NAMALWA (cell line): ENCODE measurements at regions not wholly inside any gene's neighbourhood (a gene's known extent, or its start where the extent isn't known, plus 50 kb on each side); places are given as distances from the start of the nearest gene placed in this dataset.
"Not testable (repeated sequence)": the region's sequence is repeated elsewhere in the genome, so short reads cannot be mapped to it uniquely, and the experiment has no call there.

Source experiments
- DNase-seq: peaks from one replicate; pipeline ENCODE4 v3.0.0-alpha.2; 2015; ENCODE audit warnings: low spot score

- DNase-seq, result not testable (repeated sequence)
Measured at GRCh38 chr7:29701540-29701939, 104.8 kb upstream of the WIPF3 start.

- DNase-seq, result not testable (repeated sequence)
Measured at GRCh38 chr7:29703830-29704229, 102.5 kb upstream of the WIPF3 start.

- DNase-seq, result not testable (repeated sequence)
Measured at GRCh38 chr7:29709002-29709401, 97.3 kb upstream of the WIPF3 start.

- DNase-seq, result not testable (repeated sequence)
Measured at GRCh38 chr7:29723127-29723526, 83.2 kb upstream of the WIPF3 start.

DNA sequence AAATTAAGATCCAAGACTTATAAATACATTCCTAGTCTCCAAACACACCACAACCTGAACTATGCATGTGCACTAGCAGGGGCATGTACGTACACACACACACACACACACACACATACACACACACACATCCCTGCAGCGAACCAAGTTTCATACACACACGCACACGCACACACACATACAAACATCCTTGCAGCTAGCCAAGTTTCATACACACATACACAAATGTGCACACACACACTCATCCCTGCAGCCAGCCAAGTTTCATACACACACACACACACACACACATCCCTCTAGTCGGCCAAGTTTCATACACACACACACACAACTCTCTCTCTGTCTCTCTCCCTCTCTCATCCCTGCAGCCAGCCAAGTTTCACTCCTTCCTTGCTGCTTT lies 82.7 kb upstream of the WIPF3 start:
- no peak for DNase-seq

DNA sequence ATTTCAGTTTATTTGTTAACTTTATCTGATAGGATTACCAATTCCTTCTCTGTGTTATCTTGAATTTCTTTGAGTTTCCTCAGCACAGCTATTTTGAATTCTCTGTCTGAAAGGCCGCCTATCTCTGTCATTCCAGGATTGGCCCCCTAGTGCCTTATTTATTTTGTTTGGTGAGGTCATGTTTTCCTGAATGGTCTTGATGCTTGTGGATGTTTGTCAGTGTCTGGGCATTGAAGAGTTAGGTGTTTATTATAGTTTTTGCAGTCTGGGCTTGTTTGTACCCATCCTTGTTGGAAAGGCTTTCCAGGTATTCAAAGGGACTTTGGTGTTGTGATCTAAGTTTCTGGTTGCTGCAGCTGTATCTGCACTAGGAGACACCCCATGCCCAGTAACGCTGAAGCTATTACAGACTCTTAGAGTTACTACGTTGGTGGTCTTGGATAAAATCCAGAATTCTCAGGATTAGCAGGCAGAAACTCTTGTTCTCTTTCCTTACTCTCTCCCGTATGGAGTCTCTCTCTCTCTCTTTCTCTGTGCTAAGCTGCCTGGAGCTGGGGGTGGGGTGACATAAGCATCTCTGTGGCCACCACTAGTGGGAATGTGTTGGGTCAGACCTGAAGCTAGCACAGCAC lies 76.7 kb upstream of the WIPF3 start:
- DNase-seq, result not testable (repeated sequence)

GRCh38 chr7:29734246-29734731 lies 72.0 kb upstream of the WIPF3 start:
- no peak for DNase-seq

DNA sequence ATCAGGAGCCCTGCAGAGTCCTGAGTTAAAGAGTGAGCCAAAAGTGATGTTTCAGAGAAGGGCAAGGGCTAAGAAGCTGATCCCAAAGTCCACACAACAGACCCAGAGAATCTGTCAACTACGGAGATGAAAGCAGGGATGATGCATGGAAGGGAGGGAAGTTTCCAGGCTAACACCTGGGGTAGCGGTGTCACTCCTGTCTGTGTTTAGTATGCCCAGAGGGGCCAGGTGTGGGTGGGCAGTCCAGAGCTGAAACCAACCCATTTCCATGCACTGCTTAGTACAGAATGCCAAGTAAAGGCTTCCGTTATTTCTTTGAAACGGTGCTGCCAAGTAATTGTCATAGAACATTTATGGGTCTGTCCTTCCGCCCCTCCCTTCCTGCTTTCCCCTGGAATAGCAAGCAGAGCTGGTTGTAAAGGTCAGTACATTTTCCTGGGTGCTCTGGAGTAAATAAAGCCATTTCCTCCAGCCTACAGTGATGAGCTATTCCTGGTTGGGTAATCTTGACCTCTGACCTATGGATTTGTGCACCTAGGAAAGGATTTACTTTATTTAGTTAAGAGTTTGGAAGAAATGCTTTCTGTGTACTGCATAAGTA lies 58.6 kb upstream of the WIPF3 start:
- not testable (repeated sequence) for DNase-seq

DNA sequence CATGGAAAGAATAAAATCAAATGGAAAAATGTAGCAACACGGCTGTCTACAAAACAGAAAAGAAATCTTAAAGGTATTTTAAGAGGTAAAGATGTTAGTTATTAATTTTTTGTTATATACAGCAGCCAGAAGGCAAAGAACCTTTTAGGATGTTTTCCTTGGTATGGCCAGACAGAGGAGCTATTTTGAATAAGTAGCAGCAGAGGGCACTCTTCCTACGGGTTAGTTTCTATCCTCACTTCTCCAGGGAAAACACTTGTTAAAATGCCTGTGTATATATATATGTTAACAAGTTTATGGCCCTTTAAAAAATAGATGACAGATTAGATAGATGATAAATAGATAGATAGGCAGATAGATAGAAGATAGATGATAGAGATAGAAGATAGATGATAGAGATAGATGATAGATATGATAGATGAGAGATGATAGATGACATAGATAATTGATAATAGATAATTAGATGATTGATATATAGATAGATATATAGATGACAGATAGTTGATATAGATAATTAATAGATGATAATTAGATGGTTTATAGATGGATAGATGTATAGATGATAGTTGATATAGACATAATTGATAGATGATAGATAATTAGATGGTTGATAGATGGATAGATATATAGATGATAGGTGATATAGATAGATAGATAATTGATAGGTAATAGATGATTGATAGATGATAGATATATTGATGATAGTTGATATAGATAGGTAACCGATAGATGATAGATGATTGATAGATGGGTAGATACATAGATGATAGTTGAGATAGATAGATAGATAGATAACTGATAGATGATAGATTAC lies 57.8 kb upstream of the WIPF3 start:
- DNase-seq, result peak; percentile 56

DNA sequence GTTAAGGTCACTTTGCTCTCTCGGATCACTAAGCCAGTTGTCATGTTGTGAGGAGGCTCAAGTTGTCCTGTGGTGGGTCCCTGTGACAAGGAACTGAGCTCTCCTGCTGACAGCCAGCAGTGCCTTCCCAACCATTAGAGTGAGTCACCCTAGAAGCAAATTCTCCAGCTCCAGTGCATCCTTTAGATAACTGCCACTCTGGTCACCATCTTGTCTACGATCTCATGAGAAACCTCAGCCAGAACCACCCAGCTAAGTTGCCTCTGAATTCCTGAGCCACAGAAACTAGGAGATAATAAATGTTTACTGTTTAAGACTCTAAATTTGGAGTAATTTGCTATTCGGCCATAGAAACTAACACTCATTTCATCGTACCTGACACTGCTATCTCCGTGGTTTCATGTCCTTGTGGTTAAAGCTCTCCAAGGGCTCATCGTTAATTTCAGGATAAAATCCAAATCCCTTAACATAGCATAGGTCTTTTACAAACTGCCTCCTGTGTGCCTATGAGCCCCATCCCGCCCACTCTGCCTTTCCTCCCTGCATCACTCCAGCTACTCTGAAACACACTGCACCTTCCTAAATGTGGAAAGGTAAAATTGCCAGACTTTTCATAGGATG lies 56.5 kb upstream of the WIPF3 start:
- no peak for DNase-seq

DNA sequence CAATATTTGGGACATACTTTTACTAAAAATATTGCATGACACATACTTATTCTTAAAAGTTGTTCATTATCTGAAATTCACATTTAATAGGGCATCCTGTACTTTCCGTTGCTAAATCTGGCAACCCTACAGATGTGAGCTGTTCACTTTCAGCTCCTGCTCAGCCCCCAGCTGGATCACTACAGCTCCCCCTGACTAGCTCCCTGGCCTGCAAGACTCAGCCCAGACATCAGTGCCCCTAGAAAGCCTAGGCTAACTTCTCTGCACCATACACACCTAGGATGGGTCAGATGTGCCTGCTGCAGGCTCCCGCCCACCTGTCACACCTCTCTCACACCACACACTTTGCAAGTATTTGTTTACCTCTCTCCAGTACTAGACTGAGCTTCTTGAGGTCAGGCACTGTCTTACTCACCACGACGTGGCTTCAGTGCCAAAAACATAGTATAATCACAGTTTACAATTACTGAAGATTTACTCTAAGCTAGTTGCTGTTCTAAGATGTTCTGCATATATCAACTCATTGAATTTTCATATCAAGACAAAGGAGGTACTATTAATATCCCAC lies 55.9 kb upstream of the WIPF3 start:
- not testable (repeated sequence) for DNase-seq

GRCh38 chr7:29751012-29751411 lies 55.3 kb upstream of the WIPF3 start:
- DNase-seq, result not testable (repeated sequence)

- no peak for DNase-seq
Measured at GRCh38 chr7:29754874-29755490, 51.3 kb upstream of the WIPF3 start.
